GM10266 (cell line): ENCODE measurements at regions not wholly inside any gene's neighbourhood (a gene's known extent, or its start where the extent isn't known, plus 50 kb on each side); places are given as distances from the start of the nearest gene placed in this dataset.

Experiments used
- DNase-seq: peaks from one replicate; pipeline ENCODE4 v3.0.0; 2012; ENCODE audit errors: extremely low spot score
- CTCF ChIP-seq: IDR thresholded peaks from 2 replicates; pipeline ENCODE4 v1.5.1; 2012; ENCODE audit warnings: mild to moderate bottlenecking, low read depth; ENCODE audit not compliant: control insufficient read depth, insufficient read depth; ENCODE audit errors: missing control alignments

- DNase-seq: no peak
These were observed 119.0 kb upstream of the EEPD1 start for GRCh38 chr7:36034020-36034419.

DNA sequence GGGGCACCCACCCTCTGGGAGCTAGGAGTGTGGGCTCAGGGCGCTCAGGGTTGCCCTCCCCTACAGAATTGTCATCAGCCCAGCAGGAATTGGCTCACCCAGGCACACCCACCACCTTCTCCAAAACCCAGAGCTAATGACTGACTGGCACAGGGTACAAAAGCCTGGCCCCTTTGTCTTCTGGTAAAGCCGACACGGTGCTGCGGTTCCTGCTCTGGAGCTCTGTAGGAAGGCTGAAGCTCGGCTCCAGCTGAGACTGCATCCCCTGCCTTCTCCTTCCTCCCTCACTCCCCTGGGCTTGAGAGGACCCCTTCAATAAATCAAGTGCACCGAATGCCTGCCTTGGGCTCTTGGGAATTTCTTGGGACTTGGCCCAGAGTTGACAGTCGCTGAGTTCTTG lies 117.9 kb upstream of the EEPD1 start:
- DNase-seq: no peak
- TF ChIP-seq CTCF: no peak

More at GRCh38 chr7:36034020-36034419, 119.0 kb upstream of the EEPD1 start:
- no peak for TF ChIP-seq CTCF

GRCh38 chr7:36036590-36036989 lies 116.5 kb upstream of the EEPD1 start:
- no peak for DNase-seq

DNA sequence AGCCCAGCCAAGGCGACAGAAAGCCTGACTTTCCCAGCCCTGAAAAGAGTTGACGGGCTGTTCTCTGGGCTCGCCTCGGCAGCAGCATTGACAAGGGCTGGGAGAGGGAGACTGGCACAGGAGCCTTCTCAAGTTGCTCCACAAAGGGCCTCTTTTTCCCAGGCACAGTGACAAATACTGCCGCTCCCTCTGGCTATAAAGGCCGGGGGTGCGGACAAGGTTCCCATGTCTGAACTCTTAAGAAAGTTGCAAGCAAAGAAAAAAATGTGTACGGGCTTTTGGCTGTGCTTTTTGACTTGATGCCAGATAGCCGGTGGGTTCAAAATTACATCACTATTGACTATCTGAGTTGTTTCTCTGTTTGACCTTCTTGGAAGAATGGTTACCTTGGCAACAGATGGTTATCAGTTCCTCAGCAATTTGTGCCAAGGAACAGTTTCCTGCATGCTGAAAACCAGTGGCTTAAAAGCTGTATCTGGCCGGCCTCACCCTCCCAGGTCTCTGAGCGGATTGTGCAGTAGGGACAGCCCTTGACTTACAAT lies 115.9 kb upstream of the EEPD1 start:
- DNase-seq: no peak

More at GRCh38 chr7:36036590-36036989, 116.5 kb upstream of the EEPD1 start:
- no peak for TF ChIP-seq CTCF

GRCh38 chr7:36038063-36038721 lies 114.9 kb upstream of the EEPD1 start:
- DNase-seq: no peak
- no peak for TF ChIP-seq CTCF

More for the DNA sequence above, 115.9 kb upstream of the EEPD1 start:
- TF ChIP-seq CTCF: no peak

GRCh38 chr7:36039243-36039642 lies 113.8 kb upstream of the EEPD1 start:
- no peak for TF ChIP-seq CTCF
- no peak for DNase-seq

DNA sequence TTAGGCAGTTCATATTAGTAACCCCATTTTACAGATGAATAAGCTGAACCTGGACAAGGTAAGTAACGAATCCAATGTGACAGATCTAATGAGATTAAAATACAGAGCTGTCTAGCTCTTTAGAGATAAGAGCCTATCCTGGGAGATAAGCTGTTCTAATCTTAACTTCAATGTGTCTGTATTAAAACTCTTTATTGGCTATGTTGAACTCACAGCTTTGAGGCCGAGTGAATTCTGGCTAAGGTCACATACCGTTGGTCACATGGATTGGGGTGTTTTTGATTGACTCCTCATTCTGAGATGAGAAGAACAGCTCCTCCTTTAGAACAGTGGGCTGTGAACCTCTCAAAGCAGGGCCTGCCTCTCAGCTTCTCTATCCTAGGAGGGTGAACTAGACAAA lies 113.4 kb upstream of the EEPD1 start:
- no peak for TF ChIP-seq CTCF
- DNase-seq: no peak
